ENCODE measurements at regions not wholly inside any gene's neighbourhood (a gene's known extent, or its start where the extent isn't known, plus 50 kb on each side); places are given as distances from the start of the nearest gene placed in this dataset.

GRCh38 chr11:37370817-37371216 is 772.8 kb upstream of the RAG2 start:
- DNase-seq: no peak
- Histone ChIP-seq H3K4me3 (no peak overlapping the region), H3K27ac (no peak overlapping the region), H3K36me3 (no peaks in the 10 kb centered on the region), H3K9me3 (peaks cover 0 to 41% (median 9%) of the 10 kb centered on the region in 11 donors), H3K4me1 (no peaks in the 10 kb centered on the region), H3K27me3 (no peaks in the 10 kb centered on the region)
- ATAC-seq: no peak
- intact Hi-C loops (cut with DNase I): no loop called here
- WGBS, 2 donors: 78 to 81% methylated on average over 2 of the region's 2 CpGs
- TF ChIP-seq CTCF (IDR thresholded peaks at IDR 0.05): no peak

GRCh38 chr11:37364246-37364839 is 766.3 kb upstream of the RAG2 start:
- H3K4me1 ChIP-seq: no peaks in the 10 kb centered on the region
- no peak for TF ChIP-seq CTCF (IDR thresholded peaks at IDR 0.05)
- intact Hi-C loops (cut with DNase I): no loop called here
- H3K36me3 ChIP-seq: no peaks in the 10 kb centered on the region
- ATAC-seq: no peak
- no peak for DNase-seq
- 91% methylated on average over 5 of the region's 5 CpGs for WGBS, 2 donors
- no peak overlapping the region for H3K4me3 ChIP-seq
- H3K27ac ChIP-seq: no peak overlapping the region
- peaks cover 0 to 68% (median 4%) of the 10 kb centered on the region in 11 donors for H3K9me3 ChIP-seq
- H3K27me3 ChIP-seq: no peaks in the 10 kb centered on the region

DNA sequence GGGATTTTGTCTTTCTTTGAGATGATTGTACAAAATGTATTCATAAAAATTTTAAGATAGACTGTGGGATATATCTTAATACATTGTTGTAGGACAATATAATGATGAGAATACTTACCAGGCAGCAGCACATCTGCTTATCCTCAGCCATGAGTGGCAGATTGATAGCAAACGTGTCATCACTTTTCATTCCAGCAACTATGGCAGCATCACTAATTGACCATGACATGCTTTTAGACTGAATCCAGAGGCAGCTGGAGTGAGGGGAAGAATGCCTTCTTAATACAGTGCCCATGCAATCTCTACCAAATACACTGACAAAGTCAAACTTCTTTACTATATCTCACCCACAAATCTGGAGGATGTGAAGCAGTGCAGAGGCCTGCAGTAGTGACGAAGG is 755.2 kb upstream of the RAG2 start:
- H3K4me3 ChIP-seq: no peak overlapping the region
- WGBS, 2 donors: 42 to 51% methylated on average over 2 of the region's 2 CpGs
- no peaks in the 10 kb centered on the region for H3K4me1 ChIP-seq
- no peak for DNase-seq
- TF ChIP-seq CTCF (IDR thresholded peaks at IDR 0.05): no peak
- ATAC-seq: no peak
- no peaks in the 10 kb centered on the region for H3K36me3 ChIP-seq
- peaks cover 0 to 21% (median 0%) of the 10 kb centered on the region in 11 donors for H3K9me3 ChIP-seq
- no peaks in the 10 kb centered on the region for H3K27me3 ChIP-seq
- intact Hi-C loops (cut with DNase I): loop anchor here in 1 of 10 donors (10.0 kb wide), 1 partner anchor 58 kb away; no protein-coding TSS in a partner anchor
- H3K27ac ChIP-seq: no peak overlapping the region

DNA sequence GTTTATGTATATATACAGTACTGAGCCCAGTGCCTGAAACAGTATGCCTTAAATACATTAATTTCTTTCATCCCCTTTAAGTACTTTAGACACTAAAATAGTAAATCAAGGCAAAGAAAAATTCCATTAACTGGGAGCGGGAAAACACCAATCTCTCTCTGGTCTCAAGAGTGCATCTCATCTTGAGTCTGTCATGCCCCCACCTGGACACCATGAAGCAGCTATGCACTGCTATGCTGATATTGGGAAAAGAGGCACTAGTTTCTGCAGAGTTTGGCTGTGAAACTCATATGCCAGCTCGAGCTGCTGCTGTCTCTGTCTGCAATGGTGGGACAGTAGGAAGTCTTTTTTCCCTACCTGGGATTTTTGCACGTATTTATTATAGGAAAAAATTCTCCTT is 754.4 kb upstream of the RAG2 start:
- Histone ChIP-seq H3K36me3 (no peaks in the 10 kb centered on the region), H3K4me3 (no peak overlapping the region), H3K9me3 (peaks cover 0 to 20% (median 0%) of the 10 kb centered on the region in 11 donors), H3K4me1 (no peaks in the 10 kb centered on the region), H3K27me3 (no peaks in the 10 kb centered on the region), H3K27ac (no peak overlapping the region)
- WGBS, 2 donors: 53 to 62% methylated on average over 3 of the region's 3 CpGs
- intact Hi-C loops (cut with DNase I): loop anchor here in 1 of 10 donors (10.0 kb wide), 1 partner anchor 58 kb away; no protein-coding TSS in a partner anchor
- no peak for TF ChIP-seq CTCF (IDR thresholded peaks at IDR 0.05)
- ATAC-seq (no peak), DNase-seq (no peak)

Measured in heart right ventricle (tissue), 16 donors.